ENCODE measurements at regions not wholly inside any gene's neighbourhood (a gene's known extent, or its start where the extent isn't known, plus 50 kb on each side); places are given as distances from the start of the nearest gene placed in this dataset.

GRCh38 chr12:5210179-5210922 lies 166.7 kb downstream of the KCNA5 start:
- Histone ChIP-seq H3K4me2 (ENCODE audit: control insufficient read depth, insufficient read depth) (no peak overlapping the region), H3K4me3 (no peak overlapping the region), H3K36me3 (ENCODE audit: control insufficient read depth in 2 of 2, insufficient read depth in 2 of 2, low read length in 1 of 2) (no peaks in the 10 kb centered on the region), H3K79me2 (ENCODE audit: control insufficient read depth, insufficient read depth, low read length) (no peaks in the 10 kb centered on the region), H2AFZ (ENCODE audit: control insufficient read depth, low read depth, low read length) (no peak overlapping the region), H4K20me1 (ENCODE audit: control insufficient read depth, insufficient read depth) (no peaks in the 10 kb centered on the region), H3K27me3 (replicated peaks in 1 of 2; ENCODE audit: control insufficient read depth in 2 of 2, insufficient read depth in 2 of 2, low read length in 1 of 2) (peaks cover 0 to 3% of the 10 kb centered on the region in 2 experiments; a peak in 1 of 4 replicates), H3K9me3 (replicated peaks; ENCODE audit: control insufficient read depth, insufficient read depth, low read length) (no peaks in the 10 kb centered on the region), H3K9ac (ENCODE audit: control insufficient read depth, insufficient read depth, low read length) (no peak overlapping the region), H3K27ac (ENCODE audit: control insufficient read depth, insufficient read depth) (no peak overlapping the region), H3K4me1 (ENCODE audit: control insufficient read depth, insufficient read depth, low read length) (no peaks in the 10 kb centered on the region)
- BruUV-seq (replicated peaks), result no TSS peak
- ChIA-PET SMC1A (ENCODE audit: uncharacterized antibody, unreplicated experiment) (interaction anchor here (0.8 kb wide), 1 partner anchor 10 kb away, joined by 3 read pairs; no protein-coding TSS in a partner anchor), RAD21 (ENCODE audit: unreplicated experiment) (no interaction called here), POLR2A (no interaction called here), CTCF (no interaction called here)
- DNase-seq (ENCODE audit: low read depth, low spot score) (no peak), FAIRE-seq (no peak), ATAC-seq (no peak)
- WGBS (ENCODE audit: insufficient coverage, insufficient replicate concordance, low lambda C conversion rate, missing lambda C conversion rate), result 28% methylated on average over 11 of the region's 11 CpGs
- TF ChIP-seq RELB (IDR thresholded peaks at IDR 0.05; ENCODE audit: low read depth), result no peak
- in situ Hi-C loops (cut with MboI) (no loop called here), intact Hi-C loops (cut with micrococcal nuclease; ENCODE audit: unreplicated experiment) (no loop called here)

GRCh38 chr12:5210923-5211290 lies 167.2 kb downstream of the KCNA5 start:
- Histone ChIP-seq H3K9me3 (replicated peaks; ENCODE audit: control insufficient read depth, insufficient read depth, low read length) (no peaks in the 10 kb centered on the region), H3K27me3 (replicated peaks in 1 of 2; ENCODE audit: control insufficient read depth in 2 of 2, insufficient read depth in 2 of 2, low read length in 1 of 2) (peaks cover 0 to 3% of the 10 kb centered on the region in 2 experiments; a peak in 1 of 4 replicates), H3K4me2 (ENCODE audit: control insufficient read depth, insufficient read depth) (no peak overlapping the region), H3K4me3 (no peak overlapping the region), H4K20me1 (ENCODE audit: control insufficient read depth, insufficient read depth) (no peaks in the 10 kb centered on the region), H3K9ac (ENCODE audit: control insufficient read depth, insufficient read depth, low read length) (no peak overlapping the region), H3K4me1 (ENCODE audit: control insufficient read depth, insufficient read depth, low read length) (no peaks in the 10 kb centered on the region), H3K36me3 (ENCODE audit: control insufficient read depth in 2 of 2, insufficient read depth in 2 of 2, low read length in 1 of 2) (no peaks in the 10 kb centered on the region), H3K27ac (ENCODE audit: control insufficient read depth, insufficient read depth) (no peak overlapping the region), H3K79me2 (ENCODE audit: control insufficient read depth, insufficient read depth, low read length) (no peaks in the 10 kb centered on the region), H2AFZ (ENCODE audit: control insufficient read depth, low read depth, low read length) (no peak overlapping the region)
- no peak for DNase-seq (ENCODE audit: low read depth, low spot score)
- CTCF ChIA-PET, result no interaction called here
- POLR2A ChIA-PET, result no interaction called here
- 13% methylated on average over 6 of the region's 6 CpGs for WGBS (ENCODE audit: insufficient coverage, insufficient replicate concordance, low lambda C conversion rate, missing lambda C conversion rate)
- in situ Hi-C loops (cut with MboI), result no loop called here
- FAIRE-seq, result no peak
- BruUV-seq (replicated peaks), result no TSS peak
- TF ChIP-seq POLR2A (IDR thresholded peaks at IDR 0.05; ENCODE audit: low read depth, low read length) (no peak), MTA2 (IDR thresholded peaks at IDR 0.05; ENCODE audit: low read depth) (no peak), SMAD5 (IDR thresholded peaks at IDR 0.05; ENCODE audit: low read depth) (no peak), NFYB (IDR thresholded peaks at IDR 0.05; ENCODE audit: insufficient read depth, low read depth, low read length) (no peak), IRF3 (IDR thresholded peaks at IDR 0.05) (no peak)
- no peak for ATAC-seq
- SMC1A ChIA-PET (ENCODE audit: uncharacterized antibody, unreplicated experiment), result no interaction called here
- intact Hi-C loops (cut with micrococcal nuclease; ENCODE audit: unreplicated experiment), result no loop called here
- RAD21 ChIA-PET (ENCODE audit: unreplicated experiment), result no interaction called here

All from GM12878 (cell line).